Lower lobe of right lung (tissue), 2 donors: ENCODE measurements at regions not wholly inside any gene's neighbourhood (a gene's known extent, or its start where the extent isn't known, plus 50 kb on each side); places are given as distances from the start of the nearest gene placed in this dataset.

Experiments
- ATAC-seq, 2 donors: fragments of 200-7000 bp; cut with Tn5 transposase; one replicate each; pipeline ENCODE4 v1.9.1; 2020 to 2022; ENCODE audit warnings: mild to moderate bottlenecking in 2 of 2, moderate library complexity in 2 of 2
- DNase-seq: peaks from one replicate; pipeline ENCODE4 v3.0.0-alpha.2; 2020
- H3K27ac ChIP-seq: fragments of 200-600 bp; one replicate; pipeline ENCODE4 v1.8.0; 2022
- H3K27me3 ChIP-seq: fragments of 200-600 bp; one replicate; pipeline ENCODE4 v1.8.0; 2022; ENCODE audit warnings: low read depth
- H3K36me3 ChIP-seq: fragments of 200-600 bp; one replicate; pipeline ENCODE4 v1.8.0; 2022; ENCODE audit warnings: mild to moderate bottlenecking
- H3K4me1 ChIP-seq: fragments of 200-600 bp; one replicate; pipeline ENCODE4 v1.8.0; 2022
- H3K4me3 ChIP-seq: fragments of 200-600 bp; one replicate; pipeline ENCODE4 v1.8.0; 2022; ENCODE audit warnings: mild to moderate bottlenecking
- H3K9me3 ChIP-seq: fragments of 200-600 bp; one replicate; pipeline ENCODE4 v1.8.0; 2022
- intact Hi-C: fragments of 100-400 bp; cut with DNase I; formaldehyde crosslinking; loops from one replicate; pipeline ENCODE4 v1.11.0; 2022
- TF ChIP-seq, protein P1 (sequence below): fragments of 200-600 bp; IDR thresholded peaks from one replicate; pipeline ENCODE4 v1.8.0; 2022; ENCODE audit warnings: antibody characterized with exemption, mild to moderate bottlenecking
- donor health status: DM: no; HTN: yes; CAD: no; lungs with severe emphysema.

DNA sequence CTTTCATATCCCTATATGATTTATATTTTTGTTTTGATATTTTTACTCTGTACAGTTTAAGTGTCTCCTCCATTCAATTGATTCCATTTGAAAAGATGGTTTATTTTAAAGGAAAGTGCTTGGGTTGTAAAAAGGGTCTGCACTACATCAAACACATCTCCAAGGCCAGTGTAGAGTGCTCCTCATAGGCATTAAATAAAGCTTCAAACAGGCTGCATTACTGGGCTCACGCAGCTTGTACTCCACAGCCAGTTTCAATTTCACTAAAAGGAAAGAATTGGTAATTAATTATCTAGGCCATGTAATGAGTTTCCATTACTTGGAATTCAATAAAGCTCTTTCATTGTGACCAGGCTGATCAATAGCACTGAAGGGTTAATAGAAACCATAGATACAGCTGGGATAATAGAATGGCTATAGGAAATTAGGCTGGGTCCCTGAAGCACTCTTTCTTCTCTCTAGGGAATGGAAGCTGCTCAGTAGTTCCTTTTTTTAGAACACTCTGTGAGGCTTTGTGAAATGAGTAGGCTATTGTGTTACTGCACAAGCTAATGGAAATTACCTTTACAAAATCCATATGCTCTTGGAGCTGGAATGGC lies 442.2 kb downstream of the RNF144B start:
- DNase-seq: no peak
- intact Hi-C loops: no loop called here
- no peaks in the 10 kb centered on the region for H3K4me1 ChIP-seq
- no peaks in the 10 kb centered on the region for H3K36me3 ChIP-seq
- no peak for ATAC-seq
- peaks cover 9% of the 10 kb centered on the region for H3K9me3 ChIP-seq
- H3K27ac ChIP-seq: no peak overlapping the region
- no peak overlapping the region for H3K4me3 ChIP-seq
- no peaks in the 10 kb centered on the region for H3K27me3 ChIP-seq
- TF ChIP-seq, protein P1, sequence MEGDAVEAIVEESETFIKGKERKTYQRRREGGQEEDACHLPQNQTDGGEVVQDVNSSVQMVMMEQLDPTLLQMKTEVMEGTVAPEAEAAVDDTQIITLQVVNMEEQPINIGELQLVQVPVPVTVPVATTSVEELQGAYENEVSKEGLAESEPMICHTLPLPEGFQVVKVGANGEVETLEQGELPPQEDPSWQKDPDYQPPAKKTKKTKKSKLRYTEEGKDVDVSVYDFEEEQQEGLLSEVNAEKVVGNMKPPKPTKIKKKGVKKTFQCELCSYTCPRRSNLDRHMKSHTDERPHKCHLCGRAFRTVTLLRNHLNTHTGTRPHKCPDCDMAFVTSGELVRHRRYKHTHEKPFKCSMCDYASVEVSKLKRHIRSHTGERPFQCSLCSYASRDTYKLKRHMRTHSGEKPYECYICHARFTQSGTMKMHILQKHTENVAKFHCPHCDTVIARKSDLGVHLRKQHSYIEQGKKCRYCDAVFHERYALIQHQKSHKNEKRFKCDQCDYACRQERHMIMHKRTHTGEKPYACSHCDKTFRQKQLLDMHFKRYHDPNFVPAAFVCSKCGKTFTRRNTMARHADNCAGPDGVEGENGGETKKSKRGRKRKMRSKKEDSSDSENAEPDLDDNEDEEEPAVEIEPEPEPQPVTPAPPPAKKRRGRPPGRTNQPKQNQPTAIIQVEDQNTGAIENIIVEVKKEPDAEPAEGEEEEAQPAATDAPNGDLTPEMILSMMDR: no peak

DNA sequence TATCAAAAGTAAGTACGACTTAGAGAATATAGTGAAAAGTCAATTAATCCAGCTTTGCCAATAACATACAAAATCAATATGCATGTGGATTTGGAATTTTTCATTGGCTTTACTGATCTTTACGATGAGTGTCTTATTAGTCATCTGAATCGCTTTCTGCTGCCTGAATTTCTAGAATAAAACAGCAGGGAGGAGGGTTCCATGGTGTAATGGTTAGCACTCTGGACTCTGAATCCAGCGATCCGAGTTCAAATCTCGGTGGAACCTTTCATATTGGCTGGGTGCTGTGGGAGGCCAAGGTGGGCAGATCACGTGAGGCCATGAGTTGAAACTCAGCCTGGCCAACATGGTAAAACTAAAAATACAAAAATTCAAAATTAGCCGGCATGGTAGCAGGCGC lies 448.8 kb downstream of the RNF144B start:
- DNase-seq: no peak
- ATAC-seq: no peak
- H3K4me1 ChIP-seq: no peaks in the 10 kb centered on the region
- H3K4me3 ChIP-seq: no peak overlapping the region
- no peaks in the 10 kb centered on the region for H3K36me3 ChIP-seq
- no peaks in the 10 kb centered on the region for H3K27me3 ChIP-seq
- H3K27ac ChIP-seq: no peak overlapping the region
- H3K9me3 ChIP-seq: no peaks in the 10 kb centered on the region
- intact Hi-C loops: no loop called here
- TF ChIP-seq, protein P1: no peak

DNA sequence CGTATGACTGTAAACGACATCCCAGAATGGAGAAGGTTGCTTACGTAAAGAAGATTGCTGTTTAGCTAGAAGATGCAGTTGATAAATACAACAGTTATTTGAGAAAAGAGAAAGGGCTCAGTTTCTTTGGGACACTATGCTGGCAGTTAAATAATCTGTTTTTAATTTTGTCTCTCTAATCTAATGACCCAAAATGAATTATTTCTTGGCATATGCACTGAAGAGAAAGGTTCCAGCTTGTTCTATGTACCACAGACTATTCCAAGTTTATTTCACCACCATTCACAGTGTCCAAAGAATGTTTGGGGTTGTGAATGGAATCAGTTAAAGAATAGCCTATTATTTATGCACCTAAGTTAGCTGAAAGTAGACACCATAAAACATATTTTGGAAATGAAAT lies 449.9 kb downstream of the RNF144B start:
- DNase-seq (no peak), ATAC-seq (no peak)
- no peak overlapping the region for H3K4me3 ChIP-seq
- TF ChIP-seq, protein P1: no peak
- no peaks in the 10 kb centered on the region for H3K36me3 ChIP-seq
- H3K9me3 ChIP-seq: no peaks in the 10 kb centered on the region
- no peaks in the 10 kb centered on the region for H3K4me1 ChIP-seq
- no peak overlapping the region for H3K27ac ChIP-seq
- intact Hi-C loops: no loop called here
- H3K27me3 ChIP-seq: no peaks in the 10 kb centered on the region

DNA sequence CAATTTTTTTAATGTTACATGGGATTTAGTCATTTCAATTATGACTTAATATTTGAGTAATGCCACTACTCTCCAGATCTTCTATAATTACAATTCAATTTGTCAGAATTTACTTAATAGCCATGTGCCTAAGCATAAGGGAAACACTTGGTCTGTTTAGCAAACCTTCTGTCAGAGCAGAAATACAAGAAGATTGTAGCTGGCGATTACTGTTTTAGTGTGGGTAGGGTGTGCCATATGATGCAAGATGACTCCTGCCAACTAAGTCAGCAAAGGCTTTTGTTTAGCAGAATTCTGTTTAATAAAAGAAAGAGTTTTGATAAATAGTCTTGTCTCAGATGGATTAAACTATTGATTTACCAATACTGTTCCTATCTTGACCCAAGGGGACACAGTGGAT lies 455.4 kb downstream of the RNF144B start:
- intact Hi-C loops: no loop called here
- H3K27me3 ChIP-seq: no peaks in the 10 kb centered on the region
- H3K36me3 ChIP-seq: no peaks in the 10 kb centered on the region
- H3K4me3 ChIP-seq: no peak overlapping the region
- H3K27ac ChIP-seq: no peak overlapping the region
- DNase-seq (no peak), ATAC-seq (no peak)
- H3K9me3 ChIP-seq: no peaks in the 10 kb centered on the region
- TF ChIP-seq, protein P1: no peak
- H3K4me1 ChIP-seq: no peaks in the 10 kb centered on the region

DNA sequence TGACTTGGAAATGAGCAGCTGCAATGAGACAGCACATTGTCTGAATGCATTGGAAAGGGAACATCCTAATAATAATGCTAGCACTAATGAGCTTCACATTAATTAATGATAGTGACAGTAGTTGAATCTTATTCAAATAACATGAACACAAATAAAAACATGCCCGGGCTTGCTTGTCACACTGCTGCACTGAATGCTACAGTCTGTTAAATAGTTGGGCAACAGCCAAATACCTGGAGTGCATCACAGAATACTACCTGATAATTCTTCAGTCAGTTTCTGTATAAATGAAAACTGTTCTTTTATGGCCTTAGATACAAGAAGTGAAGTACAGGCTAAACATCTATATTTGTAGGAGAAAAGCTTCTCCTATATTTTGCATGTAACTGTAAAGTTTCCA lies 458.7 kb downstream of the RNF144B start:
- no peak for ATAC-seq
- TF ChIP-seq, protein P1: no peak
- no peak overlapping the region for H3K27ac ChIP-seq
- DNase-seq: no peak
- intact Hi-C loops: no loop called here
- H3K36me3 ChIP-seq: no peaks in the 10 kb centered on the region
- no peak overlapping the region for H3K4me3 ChIP-seq
- no peaks in the 10 kb centered on the region for H3K27me3 ChIP-seq
- H3K9me3 ChIP-seq: no peaks in the 10 kb centered on the region
- no peaks in the 10 kb centered on the region for H3K4me1 ChIP-seq

DNA sequence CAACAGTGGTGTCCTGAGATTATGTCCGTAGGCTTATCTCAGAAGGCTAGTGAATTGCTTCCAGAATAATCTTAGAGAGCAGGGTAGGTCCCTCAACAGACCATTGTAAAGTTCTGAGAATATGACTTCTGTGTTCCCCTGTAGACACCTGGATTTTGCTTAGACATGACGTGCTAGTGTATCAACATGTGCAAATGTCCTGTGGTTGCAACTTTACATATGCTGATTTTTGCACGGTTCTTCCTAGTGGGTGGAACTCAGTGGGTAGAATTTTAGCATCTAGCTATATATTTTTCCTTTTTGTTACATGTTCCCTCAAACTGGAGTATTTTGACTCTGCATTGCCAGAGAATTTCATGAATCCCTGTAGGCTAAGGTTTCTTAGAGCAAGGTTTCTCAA lies 459.2 kb downstream of the RNF144B start:
- ATAC-seq: no peak
- intact Hi-C loops: no loop called here
- TF ChIP-seq, protein P1: no peak

More for the DNA sequence above, 459.2 kb downstream of the RNF144B start:
- Histone ChIP-seq H3K36me3 (no peaks in the 10 kb centered on the region), H3K4me3 (no peak overlapping the region), H3K9me3 (no peaks in the 10 kb centered on the region), H3K4me1 (no peaks in the 10 kb centered on the region), H3K27ac (no peak overlapping the region), H3K27me3 (no peaks in the 10 kb centered on the region)
- no peak for DNase-seq
